Jurkat, Clone E6-1 (cell line): ENCODE measurements at regions not wholly inside any gene's neighbourhood (a gene's known extent, or its start where the extent isn't known, plus 50 kb on each side); places are given as distances from the start of the nearest gene placed in this dataset.
"Not testable (repeated sequence)": the region's sequence is repeated elsewhere in the genome, so short reads cannot be mapped to it uniquely, and the experiment has no call there.

Experiments
- DNase-seq: peaks from one replicate; pipeline ENCODE4 v3.0.0-alpha.2; 2011; ENCODE audit warnings: low read depth, low spot score
- H3K4me3 ChIP-seq: 2 replicates; pipeline ENCODE4 v1.5.1; 2011; ENCODE audit warnings: mild to moderate bottlenecking, low read length, control low read depth, moderate library complexity

GRCh38 chr1:25134801-25135461, 97.4 kb downstream of the SYF2 start:
- H3K4me3 ChIP-seq, result no peak overlapping the region
- DNase-seq, result no peak

GRCh38 chr1:25134307-25134706, 98.0 kb downstream of the SYF2 start:
- no peak for DNase-seq
- no peak overlapping the region for H3K4me3 ChIP-seq

- H3K4me3 ChIP-seq, result no peak overlapping the region
- no peak for DNase-seq
Observed at GRCh38 chr1:25131794-25132193, 100.5 kb downstream of the SYF2 start.

- H3K4me3 ChIP-seq, result no peak overlapping the region
- DNase-seq, result no peak
Observed at GRCh38 chr1:25130895-25131294, 101.4 kb downstream of the SYF2 start.

- no peak for DNase-seq
- no peak overlapping the region for H3K4me3 ChIP-seq
Observed at GRCh38 chr1:25129380-25129779, 102.9 kb downstream of the SYF2 start.

GRCh38 chr1:25128121-25128621, 104.1 kb downstream of the SYF2 start:
- no peak for DNase-seq
- no peak overlapping the region for H3K4me3 ChIP-seq

- no peak overlapping the region for H3K4me3 ChIP-seq
- no peak for DNase-seq
Observed at GRCh38 chr1:25126562-25126961, 105.7 kb downstream of the SYF2 start.

- H3K4me3 ChIP-seq, result no peak overlapping the region
- no peak for DNase-seq
Observed at GRCh38 chr1:25123551-25123950, 108.8 kb downstream of the SYF2 start.

- DNase-seq, result no peak
- no peak overlapping the region for H3K4me3 ChIP-seq
Observed at GRCh38 chr1:25122747-25123146, 109.6 kb downstream of the SYF2 start.

GRCh38 chr1:25120281-25120680, 112.0 kb downstream of the SYF2 start:
- no peak for DNase-seq
- H3K4me3 ChIP-seq, result no peak overlapping the region

- no peak for DNase-seq
- H3K4me3 ChIP-seq, result no peak overlapping the region
Observed at GRCh38 chr1:25118546-25118945, 113.8 kb downstream of the SYF2 start.

GRCh38 chr1:25117233-25117823, 115.0 kb downstream of the SYF2 start:
- no peak overlapping the region for H3K4me3 ChIP-seq
- DNase-seq, result no peak

- no peak for DNase-seq
- H3K4me3 ChIP-seq, result no peak overlapping the region
Observed at GRCh38 chr1:25116832-25117231, 115.5 kb downstream of the SYF2 start.

- not testable (repeated sequence) for DNase-seq, H3K4me3 ChIP-seq
Observed at GRCh38 chr1:25116117-25116516, 116.2 kb downstream of the SYF2 start.

- no peak for DNase-seq
- H3K4me3 ChIP-seq, result no peak overlapping the region
Observed at GRCh38 chr1:25113731-25114130, 118.6 kb downstream of the SYF2 start.

- H3K4me3 ChIP-seq, result no peak overlapping the region
- DNase-seq, result no peak
Observed at GRCh38 chr1:25113086-25113485, 119.2 kb downstream of the SYF2 start.

- H3K4me3 ChIP-seq, result no peak overlapping the region
- DNase-seq, result no peak
Observed at GRCh38 chr1:25112400-25112799, 119.9 kb downstream of the SYF2 start.

GRCh38 chr1:25111706-25112105, 120.6 kb downstream of the SYF2 start:
- DNase-seq, result no peak

GRCh38 chr1:25110485-25110884, 121.8 kb downstream of the SYF2 start:
- no peak overlapping the region for H3K4me3 ChIP-seq
- no peak for DNase-seq

More at GRCh38 chr1:25111706-25112105, 120.6 kb downstream of the SYF2 start:
- no peak overlapping the region for H3K4me3 ChIP-seq

- DNase-seq, result no peak
- no peak overlapping the region for H3K4me3 ChIP-seq
Observed at GRCh38 chr1:25110036-25110435, 122.3 kb downstream of the SYF2 start.

- H3K4me3 ChIP-seq, result no peak overlapping the region
- DNase-seq, result no peak
Observed at GRCh38 chr1:25109531-25109951, 122.8 kb downstream of the SYF2 start.
